ENCODE measurements at regions not wholly inside any gene's neighbourhood (a gene's known extent, or its start where the extent isn't known, plus 50 kb on each side); places are given as distances from the start of the nearest gene placed in this dataset.

GRCh38 chr12:24387381-24387780 is 437.9 kb upstream of the SOX5 start:
- Histone ChIP-seq H3K4me1 (no peaks in the 10 kb centered on the region), H3K27me3 (no peaks in the 10 kb centered on the region), H3K36me3 (no peaks in the 10 kb centered on the region), H3K4me3 (no peak overlapping the region), H3K27ac (no peak overlapping the region), H3K9me3 (peaks cover 0 to 11% (median 3%) of the 10 kb centered on the region in 4 donors)
- 87 to 94% (median 89%) methylated on average over 3 of the region's 3 CpGs for WGBS, 5 donors
- intact Hi-C loops (cut with DNase I; ENCODE audit: low total_unique reads) = no loop called here
- DNase-seq = no peak
- TF ChIP-seq, protein P1, sequence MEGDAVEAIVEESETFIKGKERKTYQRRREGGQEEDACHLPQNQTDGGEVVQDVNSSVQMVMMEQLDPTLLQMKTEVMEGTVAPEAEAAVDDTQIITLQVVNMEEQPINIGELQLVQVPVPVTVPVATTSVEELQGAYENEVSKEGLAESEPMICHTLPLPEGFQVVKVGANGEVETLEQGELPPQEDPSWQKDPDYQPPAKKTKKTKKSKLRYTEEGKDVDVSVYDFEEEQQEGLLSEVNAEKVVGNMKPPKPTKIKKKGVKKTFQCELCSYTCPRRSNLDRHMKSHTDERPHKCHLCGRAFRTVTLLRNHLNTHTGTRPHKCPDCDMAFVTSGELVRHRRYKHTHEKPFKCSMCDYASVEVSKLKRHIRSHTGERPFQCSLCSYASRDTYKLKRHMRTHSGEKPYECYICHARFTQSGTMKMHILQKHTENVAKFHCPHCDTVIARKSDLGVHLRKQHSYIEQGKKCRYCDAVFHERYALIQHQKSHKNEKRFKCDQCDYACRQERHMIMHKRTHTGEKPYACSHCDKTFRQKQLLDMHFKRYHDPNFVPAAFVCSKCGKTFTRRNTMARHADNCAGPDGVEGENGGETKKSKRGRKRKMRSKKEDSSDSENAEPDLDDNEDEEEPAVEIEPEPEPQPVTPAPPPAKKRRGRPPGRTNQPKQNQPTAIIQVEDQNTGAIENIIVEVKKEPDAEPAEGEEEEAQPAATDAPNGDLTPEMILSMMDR (IDR thresholded peaks at IDR 0.05) = no peak
- TF ChIP-seq POLR2A (IDR thresholded peaks at IDR 0.05) (no peak), POLR2AphosphoS5 (IDR thresholded peaks at IDR 0.05) (no peak), EP300 (IDR thresholded peaks at IDR 0.05) (no peak)

- Histone ChIP-seq H3K27ac (no peak overlapping the region), H3K4me1 (no peaks in the 10 kb centered on the region), H3K9me3 (peaks cover 0 to 6% (median 1%) of the 10 kb centered on the region in 4 donors), H3K36me3 (no peaks in the 10 kb centered on the region), H3K4me3 (no peak overlapping the region), H3K27me3 (no peaks in the 10 kb centered on the region)
- DNase-seq = no peak
- 59 to 77% (median 70%) methylated on average over 3 of the region's 3 CpGs for WGBS, 5 donors
- no peak for TF ChIP-seq POLR2AphosphoS5 (IDR thresholded peaks at IDR 0.05)
- TF ChIP-seq POLR2A (IDR thresholded peaks at IDR 0.05) = no peak
- no peak for TF ChIP-seq EP300 (IDR thresholded peaks at IDR 0.05)
- TF ChIP-seq, protein P1 (IDR thresholded peaks at IDR 0.05) = no peak
- intact Hi-C loops (cut with DNase I; ENCODE audit: low total_unique reads) = no loop called here
Measured at GRCh38 chr12:24386836-24387235, 437.4 kb upstream of the SOX5 start.

DNA sequence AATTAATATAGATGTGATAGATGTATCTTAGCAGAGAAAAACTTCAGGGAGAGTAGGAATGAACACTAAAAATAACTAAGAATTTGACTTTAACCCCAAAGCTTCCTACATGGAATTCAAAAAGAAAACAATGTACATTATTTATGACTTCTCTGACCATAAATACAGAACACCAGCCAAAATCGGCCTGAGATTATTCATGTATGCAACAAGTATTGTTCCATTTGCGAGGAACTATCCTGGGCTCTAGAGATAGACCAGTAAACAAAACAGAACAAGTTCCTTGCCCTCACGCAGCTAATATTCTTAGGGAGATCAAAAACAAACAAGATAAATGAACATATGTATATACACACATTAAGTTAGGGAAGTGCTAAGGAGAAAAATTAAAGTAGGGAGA is 432.3 kb upstream of the SOX5 start:
- no peak for DNase-seq
- Histone ChIP-seq H3K4me1 (peaks cover 0 to 14% (median 9%) of the 10 kb centered on the region in 4 donors), H3K4me3 (no peak overlapping the region), H3K27me3 (no peaks in the 10 kb centered on the region), H3K36me3 (no peaks in the 10 kb centered on the region), H3K27ac (no peak overlapping the region), H3K9me3 (no peaks in the 10 kb centered on the region)
- WGBS, 5 donors = 64 to 76% (median 68%) methylated on average over 3 of the region's 3 CpGs
- intact Hi-C loops (cut with DNase I; ENCODE audit: low total_unique reads) = no loop called here
- TF ChIP-seq EP300 (IDR thresholded peaks at IDR 0.05) (no peak), POLR2AphosphoS5 (IDR thresholded peaks at IDR 0.05) (no peak), POLR2A (IDR thresholded peaks at IDR 0.05) (no peak)

GRCh38 chr12:24379861-24380521 is 430.5 kb upstream of the SOX5 start:
- Histone ChIP-seq H3K27ac (no peak overlapping the region), H3K4me3 (no peak overlapping the region), H3K9me3 (no peaks in the 10 kb centered on the region), H3K27me3 (no peaks in the 10 kb centered on the region), H3K4me1 (peaks cover 0 to 14% (median 9%) of the 10 kb centered on the region in 4 donors), H3K36me3 (no peaks in the 10 kb centered on the region)
- WGBS, 5 donors = 71 to 86% (median 82%) methylated on average over 5 of the region's 5 CpGs
- DNase-seq = no peak
- intact Hi-C loops (cut with DNase I; ENCODE audit: low total_unique reads) = no loop called here
- TF ChIP-seq POLR2AphosphoS5 (IDR thresholded peaks at IDR 0.05) = no peak
- TF ChIP-seq EP300 (IDR thresholded peaks at IDR 0.05) = no peak
- TF ChIP-seq POLR2A (IDR thresholded peaks at IDR 0.05) = no peak
- TF ChIP-seq, protein P1 (IDR thresholded peaks at IDR 0.05) = no peak

GRCh38 chr12:24379433-24379832 is 430.0 kb upstream of the SOX5 start:
- WGBS, 5 donors = 57 to 73% (median 61%) methylated on average over 3 of the region's 3 CpGs
- DNase-seq = no peak
- intact Hi-C loops (cut with DNase I; ENCODE audit: low total_unique reads) = no loop called here
- no peak overlapping the region for H3K27ac ChIP-seq
- no peak for TF ChIP-seq POLR2AphosphoS5 (IDR thresholded peaks at IDR 0.05)
- TF ChIP-seq, protein P1 (IDR thresholded peaks at IDR 0.05) = no peak
- TF ChIP-seq EP300 (IDR thresholded peaks at IDR 0.05) = no peak
- TF ChIP-seq POLR2A (IDR thresholded peaks at IDR 0.05) = no peak
- peaks cover 0 to 14% (median 9%) of the 10 kb centered on the region in 4 donors for H3K4me1 ChIP-seq
- H3K9me3 ChIP-seq = no peaks in the 10 kb centered on the region
- H3K27me3 ChIP-seq = no peaks in the 10 kb centered on the region
- H3K4me3 ChIP-seq = no peak overlapping the region
- no peaks in the 10 kb centered on the region for H3K36me3 ChIP-seq

All from stomach (tissue), 8 donors.